T follicular helper cell (primary cell): ENCODE measurements at regions not wholly inside any gene's neighbourhood (a gene's known extent, or its start where the extent isn't known, plus 50 kb on each side); places are given as distances from the start of the nearest gene placed in this dataset.
"Not testable (repeated sequence)": the region's sequence is repeated elsewhere in the genome, so short reads cannot be mapped to it uniquely, and the experiment has no call there.

ENCODE experiments used
- DNase-seq: peaks from one replicate; pipeline ENCODE4 v3.0.0-alpha.2; 2020; ENCODE audit warnings: low read depth

- no peak for DNase-seq
These were observed 98.3 kb downstream of the BACH1 start for GRCh38 chr21:29396951-29397455.

- DNase-seq = no peak
These were observed 104.6 kb downstream of the BACH1 start for GRCh38 chr21:29403301-29403700.

GRCh38 chr21:29403922-29404538 lies 105.3 kb downstream of the BACH1 start:
- no peak for DNase-seq

- no peak for DNase-seq
These were observed 106.9 kb downstream of the BACH1 start for GRCh38 chr21:29405503-29406122.

- no peak for DNase-seq
These were observed 107.7 kb downstream of the BACH1 start for GRCh38 chr21:29406385-29406784.

- DNase-seq = no peak
These were observed 108.8 kb downstream of the BACH1 start for GRCh38 chr21:29407571-29407970.

GRCh38 chr21:29413683-29414082 lies 115.0 kb downstream of the BACH1 start:
- no peak for DNase-seq

DNA sequence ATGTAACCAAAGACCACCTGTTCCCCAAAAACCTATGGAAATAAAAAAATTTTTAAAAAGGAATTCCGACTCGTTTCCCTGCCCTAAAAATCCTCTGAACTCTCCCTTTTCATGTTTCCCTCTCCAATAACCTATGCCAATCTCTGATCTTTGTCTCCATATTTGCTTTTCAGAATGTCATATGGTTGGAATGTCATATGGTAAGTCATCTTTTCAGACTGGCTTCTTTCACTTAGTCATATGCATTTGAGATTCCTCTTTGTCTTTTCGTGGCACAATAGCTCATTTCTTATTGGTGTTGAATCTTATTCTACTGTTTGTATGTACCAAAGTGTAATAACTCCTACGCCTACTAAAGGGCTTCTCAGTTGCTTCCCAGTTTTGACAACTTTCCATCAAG lies 117.5 kb downstream of the BACH1 start:
- no peak for DNase-seq

GRCh38 chr21:29418813-29419212 lies 120.1 kb downstream of the BACH1 start:
- no peak for DNase-seq

DNA sequence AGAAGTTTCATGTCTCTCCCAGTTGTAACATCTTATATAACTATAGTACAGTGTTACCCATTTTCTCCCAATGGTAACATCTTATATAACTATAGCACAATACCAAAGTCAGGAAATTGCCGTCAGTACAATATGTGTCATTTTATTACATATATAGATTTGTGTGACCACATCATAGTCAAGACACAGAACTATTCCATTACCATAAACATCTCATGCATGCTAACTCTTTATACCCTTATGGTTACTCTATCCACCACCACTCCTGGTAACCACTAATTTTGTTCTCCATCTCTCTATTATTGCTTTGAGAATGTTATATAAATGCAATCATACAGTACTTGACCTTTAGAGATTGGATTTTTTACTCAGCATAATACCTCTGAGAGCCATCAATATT lies 120.7 kb downstream of the BACH1 start:
- DNase-seq = no peak

DNA sequence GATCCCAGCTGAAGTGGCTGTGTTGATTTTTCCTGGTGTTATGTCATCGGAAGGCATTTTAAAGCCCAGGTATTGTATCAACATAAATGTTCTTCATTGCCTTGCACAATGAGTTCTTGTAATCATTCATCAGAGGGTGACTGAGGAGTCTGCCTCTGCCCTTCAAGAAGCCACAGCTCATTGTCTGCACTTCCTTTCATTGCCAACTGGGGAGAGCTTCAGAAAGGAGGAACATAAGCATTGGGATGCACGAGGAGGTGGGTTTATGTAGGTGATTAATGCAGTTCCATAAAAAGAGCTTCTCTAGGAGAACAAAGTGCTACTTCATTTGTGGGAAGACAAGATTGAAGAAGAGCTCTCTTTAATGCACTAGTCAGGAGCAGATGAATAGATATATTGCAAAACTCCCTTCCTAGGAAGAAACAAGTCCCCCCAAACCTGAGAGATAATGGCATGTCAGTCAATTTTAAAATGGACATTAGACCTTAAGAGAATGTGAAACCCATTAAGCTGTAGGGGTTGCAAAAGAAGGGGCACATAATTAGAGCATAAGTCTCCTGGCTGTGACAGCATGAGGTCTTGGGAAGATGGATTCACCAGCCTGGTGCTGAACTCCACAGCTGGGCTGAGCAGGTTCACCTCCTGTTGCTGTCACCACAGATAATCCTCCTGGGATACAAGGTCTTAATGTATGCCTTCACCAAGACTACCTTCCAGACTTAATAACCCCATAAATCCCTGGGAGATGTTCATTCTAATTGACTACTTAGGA lies 124.6 kb downstream of the BACH1 start:
- DNase-seq = no peak

GRCh38 chr21:29424728-29425127 lies 126.0 kb downstream of the BACH1 start:
- DNase-seq = no peak

DNA sequence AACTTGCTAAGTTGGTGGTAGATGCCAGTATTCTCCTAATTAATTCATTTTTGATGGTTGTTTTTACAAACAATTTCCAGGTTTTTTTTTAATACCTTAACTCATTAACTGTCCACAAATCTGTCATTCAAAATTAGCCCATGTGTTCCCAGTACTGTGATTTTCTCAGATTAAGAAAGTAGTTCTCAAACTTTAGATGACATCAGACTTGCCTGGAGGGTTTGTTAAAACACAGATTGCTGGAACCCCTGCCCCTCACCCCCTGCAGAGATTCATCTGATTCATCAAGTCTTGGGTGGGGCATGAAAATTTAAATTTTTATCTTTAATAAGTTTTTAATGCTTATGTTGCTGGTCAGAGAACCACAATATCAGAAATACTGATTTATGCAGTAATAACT lies 130.5 kb downstream of the BACH1 start:
- DNase-seq = no peak

DNA sequence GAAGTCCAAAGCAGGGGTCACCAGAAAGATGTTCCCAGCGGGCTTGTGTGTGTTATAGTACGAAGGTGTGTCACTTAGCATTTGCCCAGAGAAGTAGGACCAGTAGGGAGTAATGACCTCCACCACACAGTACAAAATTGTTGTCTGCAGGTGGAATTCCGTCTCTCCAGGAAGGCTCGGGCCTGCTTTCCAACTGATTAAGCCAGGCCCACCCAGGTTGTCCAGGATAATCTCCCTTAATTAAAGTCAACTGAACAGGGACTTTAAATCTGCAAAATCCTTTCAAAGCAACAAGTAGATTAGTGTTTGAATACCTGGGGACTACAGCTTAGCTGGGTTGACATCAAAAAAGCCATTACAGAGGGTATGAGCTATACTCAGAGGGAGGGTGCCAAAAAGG lies 131.3 kb downstream of the BACH1 start:
- DNase-seq = no peak

- DNase-seq = no peak
These were observed 131.9 kb downstream of the BACH1 start for GRCh38 chr21:29430576-29430975.

DNA sequence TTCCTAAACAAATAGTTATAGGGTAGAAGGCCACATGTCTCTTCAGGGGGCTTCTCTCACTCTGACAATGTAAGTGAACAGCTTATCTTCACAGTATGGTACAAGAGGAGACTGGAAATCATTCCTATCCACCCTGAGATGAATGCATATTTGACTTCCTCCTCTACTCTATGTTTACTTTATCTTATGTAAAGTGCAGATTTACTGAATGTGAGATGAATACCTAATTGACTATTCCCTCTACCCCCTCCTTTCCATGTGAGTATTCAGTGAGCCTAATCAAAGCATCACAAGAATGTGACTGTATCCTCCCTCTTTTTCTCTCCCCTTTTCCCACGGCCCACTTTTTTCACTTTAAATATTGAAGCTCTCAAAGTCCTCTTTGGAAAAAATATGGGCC lies 132.5 kb downstream of the BACH1 start:
- no peak for DNase-seq

DNA sequence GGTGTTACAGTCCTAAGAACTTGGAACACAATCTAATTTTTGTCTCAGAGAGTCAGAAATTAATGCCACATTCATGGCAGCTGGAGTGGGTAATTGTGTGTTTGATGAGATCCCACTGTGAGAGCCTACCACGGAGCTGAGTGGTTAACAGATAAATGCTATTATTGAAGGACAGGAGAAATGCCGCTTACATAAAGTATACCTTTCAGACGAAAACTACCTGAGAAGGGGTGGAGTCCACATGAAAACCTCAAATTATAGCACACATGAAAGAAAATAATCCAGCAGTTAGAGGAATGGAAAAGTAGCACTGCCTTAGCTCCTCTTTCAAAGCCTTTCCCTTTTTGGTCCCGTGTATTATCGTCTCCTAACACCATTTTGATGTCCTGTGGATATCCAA lies 133.0 kb downstream of the BACH1 start:
- DNase-seq = no peak

- no peak for DNase-seq
These were observed 134.8 kb downstream of the BACH1 start for GRCh38 chr21:29433366-29434059.

DNA sequence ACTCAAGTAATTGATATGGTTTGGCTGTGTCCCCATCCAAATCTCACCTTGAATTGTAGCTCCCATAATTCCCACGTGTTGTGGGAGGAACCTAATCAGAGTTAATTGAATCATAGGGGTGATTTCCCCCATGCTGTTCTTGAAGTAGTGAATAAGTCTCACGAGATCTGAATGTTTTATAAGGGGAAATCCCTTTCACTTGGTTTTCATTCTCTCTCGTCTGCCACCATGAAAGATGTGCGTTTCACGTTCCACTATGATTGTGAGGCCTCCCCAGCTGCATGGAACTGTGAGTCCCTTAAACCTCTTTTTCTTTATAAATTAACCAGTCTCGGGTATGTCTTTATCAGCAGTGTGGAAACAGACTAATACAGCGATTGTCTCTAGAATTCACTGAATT lies 135.4 kb downstream of the BACH1 start:
- DNase-seq = no peak

DNA sequence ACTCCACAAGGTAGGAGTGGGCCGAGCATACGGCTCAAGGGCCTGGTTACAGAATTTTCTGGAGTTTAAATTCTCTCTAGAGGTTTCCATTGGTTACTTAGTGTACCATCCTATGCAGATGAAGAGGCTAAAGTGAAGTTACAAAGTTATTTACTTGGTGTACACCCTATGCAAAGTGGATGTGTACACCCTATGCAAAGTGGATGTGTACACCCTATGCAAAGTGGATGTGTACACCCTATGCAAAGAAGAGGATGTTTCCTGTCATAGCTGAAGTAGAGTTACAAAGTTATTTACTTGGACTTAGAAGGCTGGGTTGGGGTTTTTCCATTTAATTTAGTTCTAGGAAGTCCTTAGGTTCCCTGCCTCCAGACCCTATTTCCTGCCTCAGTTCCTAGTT lies 136.3 kb downstream of the BACH1 start:
- DNase-seq = not testable (repeated sequence)

DNA sequence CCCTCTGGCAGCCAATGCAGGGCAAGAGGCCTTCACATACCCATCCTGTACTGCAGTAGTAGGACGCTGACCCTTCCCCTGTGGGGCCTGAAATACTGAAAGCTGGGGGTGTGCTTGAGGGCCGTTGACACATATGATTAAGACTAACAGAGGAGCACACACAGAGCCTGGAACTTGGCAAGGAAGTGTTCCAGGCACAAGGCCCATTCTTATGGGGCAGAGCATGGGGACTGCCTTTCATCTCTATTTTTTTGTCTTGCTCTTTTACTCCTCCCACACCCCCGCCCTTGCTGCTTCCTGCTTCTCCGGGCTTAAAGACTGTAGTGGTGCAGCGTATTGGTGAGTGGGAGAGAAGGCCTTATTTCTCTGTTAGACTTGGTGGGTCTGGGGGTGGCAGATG lies 137.4 kb downstream of the BACH1 start:
- peak; percentile 14 for DNase-seq

- DNase-seq = no peak
These were observed 137.9 kb downstream of the BACH1 start for GRCh38 chr21:29436650-29437049.

DNA sequence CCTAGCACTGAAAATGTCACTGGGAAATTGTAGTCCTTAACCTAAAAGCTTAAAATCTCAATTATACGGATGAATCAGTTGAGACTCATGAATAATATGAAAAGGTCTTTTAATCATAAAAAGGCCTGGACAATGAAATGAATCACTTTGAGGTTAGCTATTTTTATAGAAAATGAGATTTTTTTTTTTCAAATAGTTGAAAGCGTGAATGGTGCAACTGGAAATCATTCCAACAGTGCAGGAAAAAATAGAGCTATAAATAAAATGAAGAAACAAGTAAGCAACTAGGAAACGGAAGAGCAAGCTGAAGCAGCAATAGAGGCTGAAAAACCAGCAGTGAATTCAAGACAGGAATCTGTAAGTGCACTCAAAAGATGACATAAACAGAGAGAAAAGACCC lies 142.9 kb downstream of the BACH1 start:
- no peak for DNase-seq
